Fibroblast of lung (primary cell): ENCODE measurements at regions not wholly inside any gene's neighbourhood (a gene's known extent, or its start where the extent isn't known, plus 50 kb on each side); places are given as distances from the start of the nearest gene placed in this dataset.

Experiments used
- EZH2 ChIP-seq: IDR thresholded peaks from 2 replicates; pipeline ENCODE4 v1.5.1; 2012; ENCODE audit warnings: low read length, control low read depth, mild to moderate bottlenecking; ENCODE audit errors: missing control alignments
- TF ChIP-seq, protein P1 (sequence below), 2 donors: IDR thresholded peaks in 1 of 2; conservative IDR thresholded peaks in 1 of 2; 1 replicate in 1 of 2; 2 replicates in 1 of 2; pipeline ENCODE4 v1.5.1; 2011 to 2012; ENCODE audit warnings: low read length in 2 of 2, control low read depth in 1 of 2, inconsistent platforms in 1 of 2, low read depth in 1 of 2, mild to moderate bottlenecking in 1 of 2

DNA sequence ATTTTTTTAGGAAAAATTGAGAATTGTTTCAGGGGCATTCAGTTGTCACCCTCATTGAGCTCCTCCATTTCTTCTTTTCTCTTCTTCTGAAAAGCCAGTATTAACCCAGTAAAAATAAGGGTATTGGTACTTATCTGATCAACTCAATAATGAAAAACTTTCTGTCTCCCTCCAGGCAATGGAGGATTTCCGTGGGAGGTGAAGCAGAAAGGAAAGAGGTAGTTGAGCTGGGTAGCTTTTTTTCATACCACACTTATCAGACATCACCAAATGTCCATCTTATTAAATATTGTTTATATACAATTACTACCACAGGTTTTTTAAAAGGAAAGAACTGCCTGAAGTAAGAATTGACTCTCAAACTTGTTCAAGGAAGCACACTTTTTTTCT, 731.1 kb upstream of the ZNF608 start:
- TF ChIP-seq, protein P1, sequence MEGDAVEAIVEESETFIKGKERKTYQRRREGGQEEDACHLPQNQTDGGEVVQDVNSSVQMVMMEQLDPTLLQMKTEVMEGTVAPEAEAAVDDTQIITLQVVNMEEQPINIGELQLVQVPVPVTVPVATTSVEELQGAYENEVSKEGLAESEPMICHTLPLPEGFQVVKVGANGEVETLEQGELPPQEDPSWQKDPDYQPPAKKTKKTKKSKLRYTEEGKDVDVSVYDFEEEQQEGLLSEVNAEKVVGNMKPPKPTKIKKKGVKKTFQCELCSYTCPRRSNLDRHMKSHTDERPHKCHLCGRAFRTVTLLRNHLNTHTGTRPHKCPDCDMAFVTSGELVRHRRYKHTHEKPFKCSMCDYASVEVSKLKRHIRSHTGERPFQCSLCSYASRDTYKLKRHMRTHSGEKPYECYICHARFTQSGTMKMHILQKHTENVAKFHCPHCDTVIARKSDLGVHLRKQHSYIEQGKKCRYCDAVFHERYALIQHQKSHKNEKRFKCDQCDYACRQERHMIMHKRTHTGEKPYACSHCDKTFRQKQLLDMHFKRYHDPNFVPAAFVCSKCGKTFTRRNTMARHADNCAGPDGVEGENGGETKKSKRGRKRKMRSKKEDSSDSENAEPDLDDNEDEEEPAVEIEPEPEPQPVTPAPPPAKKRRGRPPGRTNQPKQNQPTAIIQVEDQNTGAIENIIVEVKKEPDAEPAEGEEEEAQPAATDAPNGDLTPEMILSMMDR (conservative IDR thresholded peaks at IDR 0.05 in 1 of 2, IDR thresholded peaks at IDR 0.05 in 1 of 2; ENCODE audit: low read depth in 1 of 2, low read length in 2 of 2), result no peak
- no peak for TF ChIP-seq EZH2
